Neural crest cell (in vitro differentiated cells): ENCODE measurements at regions not wholly inside any gene's neighbourhood (a gene's known extent, or its start where the extent isn't known, plus 50 kb on each side); places are given as distances from the start of the nearest gene placed in this dataset.
A peak's percentile ranks its signal among the peaks of the same experiment; 100 is the strongest.

ENCODE experiments used
- DNase-seq: peaks from one replicate; pipeline ENCODE4 v3.0.0; 2021; ENCODE audit warnings: low read depth, mixed read lengths, low spot score
- H3K27ac Mint-ChIP-seq: one replicate; pipeline ENCODE4 v1.8.0; 2021; ENCODE audit warnings: mild to moderate bottlenecking, mixed read lengths; ENCODE audit not compliant: unreplicated experiment
- H3K27me3 Mint-ChIP-seq: 2 replicates; pipeline ENCODE4 v1.8.0; 2021; ENCODE audit warnings: low read depth, mild to moderate bottlenecking, mixed read lengths
- H3K36me3 Mint-ChIP-seq: 2 replicates; pipeline ENCODE4 v1.8.0; 2021; ENCODE audit warnings: low read depth, mild to moderate bottlenecking, mixed read lengths
- H3K4me1 Mint-ChIP-seq: 2 replicates; pipeline ENCODE4 v1.8.0; 2021; ENCODE audit warnings: mixed read lengths
- H3K4me3 Mint-ChIP-seq: one replicate; pipeline ENCODE4 v1.8.0; 2021; ENCODE audit warnings: mild to moderate bottlenecking, mixed read lengths
- H3K9me3 Mint-ChIP-seq: 2 replicates; pipeline ENCODE4 v1.8.0; 2021; ENCODE audit warnings: mixed read lengths
- CTCF ChIP-seq: fragments of 200-600 bp; sonication (generic); conservative IDR thresholded peaks from 2 replicates; pipeline ENCODE4 v1.5.0; 2021; ENCODE audit warnings: antibody characterized with exemption, mild to moderate bottlenecking

GRCh38 chr2:142602418-142602989 is 275.0 kb upstream of the KYNU start:
- peaks cover 2% of the 10 kb centered on the region for H3K9me3 Mint-ChIP-seq
- TF ChIP-seq CTCF = no peak

GRCh38 chr2:142601794-142602193 is 275.7 kb upstream of the KYNU start:
- Mint-ChIP-seq H3K27ac (no peak overlapping the region), H3K27me3 (peaks cover 2% of the 10 kb centered on the region), H3K4me1 (no peaks in the 10 kb centered on the region), H3K36me3 (no peaks in the 10 kb centered on the region), H3K4me3 (no peak overlapping the region), H3K9me3 (peaks cover 5% of the 10 kb centered on the region)
- TF ChIP-seq CTCF = no peak
- no peak for DNase-seq

More at GRCh38 chr2:142602418-142602989, 275.0 kb upstream of the KYNU start:
- Mint-ChIP-seq H3K4me3 (no peak overlapping the region), H3K36me3 (no peaks in the 10 kb centered on the region), H3K27ac (no peak overlapping the region), H3K27me3 (peaks cover 2% of the 10 kb centered on the region), H3K4me1 (no peaks in the 10 kb centered on the region)
- no peak for DNase-seq

GRCh38 chr2:142599504-142599903 is 278.0 kb upstream of the KYNU start:
- H3K9me3 Mint-ChIP-seq = peaks cover 5% of the 10 kb centered on the region
- no peak for TF ChIP-seq CTCF
- H3K36me3 Mint-ChIP-seq = no peaks in the 10 kb centered on the region
- DNase-seq = no peak
- H3K27ac Mint-ChIP-seq = peak overlapping the region; percentile 19
- no peaks in the 10 kb centered on the region for H3K4me1 Mint-ChIP-seq
- no peaks in the 10 kb centered on the region for H3K27me3 Mint-ChIP-seq
- H3K4me3 Mint-ChIP-seq = no peak overlapping the region

GRCh38 chr2:142598846-142599245 is 278.6 kb upstream of the KYNU start:
- Mint-ChIP-seq H3K4me1 (no peaks in the 10 kb centered on the region), H3K9me3 (peaks cover 5% of the 10 kb centered on the region), H3K27me3 (no peaks in the 10 kb centered on the region), H3K27ac (no peak overlapping the region), H3K4me3 (no peak overlapping the region), H3K36me3 (no peaks in the 10 kb centered on the region)
- DNase-seq = no peak
- TF ChIP-seq CTCF = no peak

GRCh38 chr2:142596334-142597088 is 281.0 kb upstream of the KYNU start:
- Mint-ChIP-seq H3K9me3 (peaks cover 5% of the 10 kb centered on the region), H3K36me3 (no peaks in the 10 kb centered on the region), H3K27ac (no peak overlapping the region), H3K27me3 (no peaks in the 10 kb centered on the region), H3K4me1 (no peaks in the 10 kb centered on the region), H3K4me3 (no peak overlapping the region)
- no peak for TF ChIP-seq CTCF
- no peak for DNase-seq
